Lower leg skin (tissue), 4 donors: ENCODE measurements at regions not wholly inside any gene's neighbourhood (a gene's known extent, or its start where the extent isn't known, plus 50 kb on each side); places are given as distances from the start of the nearest gene placed in this dataset.

Source experiments
- DNase-seq, 2 donors: peaks; one replicate each; pipeline ENCODE4 v3.0.0-alpha.2; 2019; ENCODE audit warnings: low spot score in 2 of 2
- H3K4me3 ChIP-seq: fragments of 200-600 bp; sonication (generic); 2 replicates; pipeline ENCODE4 v1.5.1; 2017; ENCODE audit warnings: mild to moderate bottlenecking, low read depth; ENCODE audit not compliant: poor library complexity, severe bottlenecking
- POLR2A ChIP-seq, 2 donors: fragments of 450-650 bp; IDR thresholded peaks; one replicate each; pipeline ENCODE4 v1.6.1; 2016 to 2017; ENCODE audit warnings: antibody characterized with exemption in 2 of 2, mild to moderate bottlenecking in 1 of 2, moderate library complexity in 1 of 2
- WGBS, 2 donors: methylation state at CpG; one replicate each; pipeline ENCODE4 v1.1.5; 2018; 5-methylcytosine and 5-hydroxymethylcytosine counted together
- intact Hi-C: fragments of 100-400 bp; cut with DNase I; formaldehyde crosslinking; loops from one replicate; pipeline ENCODE4 v1.15.0; 2023; ENCODE audit warnings: low total_unique reads
- TF ChIP-seq, protein P1 (sequence below), 3 donors: fragments of 450-650 bp; IDR thresholded peaks; one replicate each; pipeline ENCODE4 v1.5.1; 2016; ENCODE audit warnings: antibody characterized with exemption in 3 of 3, mild to moderate bottlenecking in 3 of 3, moderate library complexity in 2 of 3

DNA sequence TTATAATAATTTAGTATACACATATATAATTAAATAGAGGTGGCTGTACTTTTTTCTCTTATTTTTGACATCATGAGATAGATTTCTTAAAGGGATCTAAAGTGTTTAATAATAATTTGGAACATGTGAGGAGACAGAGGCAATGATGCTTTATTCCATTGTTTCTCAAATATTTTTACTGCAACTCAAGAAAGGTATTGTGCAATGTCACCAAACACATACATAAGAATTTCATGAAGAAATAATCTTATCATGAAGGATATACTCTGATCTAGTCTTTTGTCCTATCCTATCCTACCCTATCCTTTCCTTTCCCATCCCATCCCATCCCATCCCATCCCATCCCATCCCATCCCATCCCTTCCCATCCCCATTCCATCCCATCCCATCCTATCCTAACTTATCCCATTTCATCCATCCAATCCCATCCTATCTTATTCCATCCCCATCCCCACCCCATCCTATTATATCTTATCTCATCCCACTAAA, 232.1 kb upstream of the SMIM21 start:
- DNase-seq = no peak
- no peak overlapping the region for H3K4me3 ChIP-seq
- TF ChIP-seq, protein P1, sequence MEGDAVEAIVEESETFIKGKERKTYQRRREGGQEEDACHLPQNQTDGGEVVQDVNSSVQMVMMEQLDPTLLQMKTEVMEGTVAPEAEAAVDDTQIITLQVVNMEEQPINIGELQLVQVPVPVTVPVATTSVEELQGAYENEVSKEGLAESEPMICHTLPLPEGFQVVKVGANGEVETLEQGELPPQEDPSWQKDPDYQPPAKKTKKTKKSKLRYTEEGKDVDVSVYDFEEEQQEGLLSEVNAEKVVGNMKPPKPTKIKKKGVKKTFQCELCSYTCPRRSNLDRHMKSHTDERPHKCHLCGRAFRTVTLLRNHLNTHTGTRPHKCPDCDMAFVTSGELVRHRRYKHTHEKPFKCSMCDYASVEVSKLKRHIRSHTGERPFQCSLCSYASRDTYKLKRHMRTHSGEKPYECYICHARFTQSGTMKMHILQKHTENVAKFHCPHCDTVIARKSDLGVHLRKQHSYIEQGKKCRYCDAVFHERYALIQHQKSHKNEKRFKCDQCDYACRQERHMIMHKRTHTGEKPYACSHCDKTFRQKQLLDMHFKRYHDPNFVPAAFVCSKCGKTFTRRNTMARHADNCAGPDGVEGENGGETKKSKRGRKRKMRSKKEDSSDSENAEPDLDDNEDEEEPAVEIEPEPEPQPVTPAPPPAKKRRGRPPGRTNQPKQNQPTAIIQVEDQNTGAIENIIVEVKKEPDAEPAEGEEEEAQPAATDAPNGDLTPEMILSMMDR (IDR thresholded peaks at IDR 0.05) = no peak
- no peak for TF ChIP-seq POLR2A (IDR thresholded peaks at IDR 0.05)
- intact Hi-C loops = no loop called here

DNA sequence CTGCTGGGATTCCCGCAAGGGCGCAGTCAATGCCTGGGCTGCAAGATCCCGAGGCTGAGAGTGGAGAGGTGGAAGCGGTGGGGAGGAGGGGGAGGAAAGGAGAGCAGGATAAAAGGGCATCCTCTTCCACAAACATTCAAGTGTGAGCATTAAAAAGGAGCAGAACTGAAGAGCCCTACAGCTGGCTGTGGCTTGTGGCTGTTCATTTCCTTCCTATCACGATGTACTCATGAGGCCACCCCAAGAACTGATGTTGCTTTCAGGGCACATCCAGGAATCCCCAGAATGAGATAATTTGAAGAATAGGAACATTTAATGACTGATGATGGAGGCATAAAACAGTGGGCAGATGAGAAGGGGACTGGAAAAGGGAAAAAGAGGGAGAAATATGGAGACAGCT, 230.8 kb upstream of the SMIM21 start:
- DNase-seq = no peak
- intact Hi-C loops = no loop called here
- TF ChIP-seq, protein P1 (IDR thresholded peaks at IDR 0.05) = no peak
- TF ChIP-seq POLR2A (IDR thresholded peaks at IDR 0.05) = no peak
- 60% methylated on average over 5 of the region's 5 CpGs for WGBS, 2 donors
- H3K4me3 ChIP-seq = no peak overlapping the region

DNA sequence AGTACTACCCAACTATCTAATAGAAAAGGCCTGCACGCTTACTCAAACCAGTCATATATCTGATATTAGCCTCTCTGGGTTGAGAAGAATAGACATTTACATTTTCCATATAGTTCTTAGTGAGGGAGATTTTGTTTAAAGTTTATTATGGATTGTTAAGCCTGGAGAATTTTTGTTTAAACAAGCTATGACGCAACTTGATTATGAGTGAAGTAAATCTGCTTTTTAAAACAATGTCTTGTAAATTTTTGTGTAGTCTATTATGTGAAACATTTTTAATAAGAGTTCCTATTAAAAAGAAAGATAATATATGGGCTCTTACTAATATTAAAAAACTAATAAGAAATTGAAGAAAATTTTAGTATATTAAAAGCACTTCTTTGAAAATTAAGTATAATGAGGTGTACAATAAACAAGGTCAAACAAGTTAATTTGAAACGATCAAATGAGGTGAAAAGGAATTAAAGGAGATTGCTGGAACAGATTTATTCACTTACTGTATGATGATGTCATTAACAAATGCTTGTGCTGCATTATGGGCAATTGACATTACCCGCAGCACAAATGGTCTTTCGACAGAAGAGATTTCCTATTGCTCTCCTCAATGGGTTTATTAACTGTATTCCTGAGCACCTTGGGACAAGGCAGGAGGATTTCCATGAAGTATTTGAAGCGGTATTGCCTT, 229.2 kb upstream of the SMIM21 start:
- intact Hi-C loops = no loop called here
- DNase-seq = no peak
- WGBS, 2 donors = 89 to 92% methylated on average over 6 of the region's 6 CpGs

DNA sequence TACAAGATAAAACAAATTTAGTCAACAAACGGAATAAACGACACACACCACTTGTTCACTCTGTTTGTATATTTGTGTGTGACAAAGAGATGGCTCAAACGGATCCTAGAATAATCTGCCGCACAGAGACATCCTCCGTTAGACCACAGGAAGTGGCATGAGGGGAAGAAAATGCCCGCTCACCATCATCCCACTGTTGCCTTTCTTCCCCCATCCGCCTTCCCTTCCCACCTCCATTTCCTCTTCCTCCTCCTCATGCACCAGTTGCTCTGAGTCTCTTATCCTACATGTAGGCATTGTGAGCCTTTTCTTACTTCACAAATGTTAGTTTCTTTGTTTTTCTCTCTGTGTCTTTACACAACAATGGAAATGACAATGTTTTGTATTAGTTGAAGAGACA, 228.5 kb upstream of the SMIM21 start:
- intact Hi-C loops = no loop called here
- DNase-seq = no peak
- WGBS, 2 donors = 70 to 73% methylated on average over 7 of the region's 7 CpGs

More for the DNA sequence above, 229.2 kb upstream of the SMIM21 start:
- no peak overlapping the region for H3K4me3 ChIP-seq
- TF ChIP-seq, protein P1 (IDR thresholded peaks at IDR 0.05) = no peak
- TF ChIP-seq POLR2A (IDR thresholded peaks at IDR 0.05) = no peak

DNA sequence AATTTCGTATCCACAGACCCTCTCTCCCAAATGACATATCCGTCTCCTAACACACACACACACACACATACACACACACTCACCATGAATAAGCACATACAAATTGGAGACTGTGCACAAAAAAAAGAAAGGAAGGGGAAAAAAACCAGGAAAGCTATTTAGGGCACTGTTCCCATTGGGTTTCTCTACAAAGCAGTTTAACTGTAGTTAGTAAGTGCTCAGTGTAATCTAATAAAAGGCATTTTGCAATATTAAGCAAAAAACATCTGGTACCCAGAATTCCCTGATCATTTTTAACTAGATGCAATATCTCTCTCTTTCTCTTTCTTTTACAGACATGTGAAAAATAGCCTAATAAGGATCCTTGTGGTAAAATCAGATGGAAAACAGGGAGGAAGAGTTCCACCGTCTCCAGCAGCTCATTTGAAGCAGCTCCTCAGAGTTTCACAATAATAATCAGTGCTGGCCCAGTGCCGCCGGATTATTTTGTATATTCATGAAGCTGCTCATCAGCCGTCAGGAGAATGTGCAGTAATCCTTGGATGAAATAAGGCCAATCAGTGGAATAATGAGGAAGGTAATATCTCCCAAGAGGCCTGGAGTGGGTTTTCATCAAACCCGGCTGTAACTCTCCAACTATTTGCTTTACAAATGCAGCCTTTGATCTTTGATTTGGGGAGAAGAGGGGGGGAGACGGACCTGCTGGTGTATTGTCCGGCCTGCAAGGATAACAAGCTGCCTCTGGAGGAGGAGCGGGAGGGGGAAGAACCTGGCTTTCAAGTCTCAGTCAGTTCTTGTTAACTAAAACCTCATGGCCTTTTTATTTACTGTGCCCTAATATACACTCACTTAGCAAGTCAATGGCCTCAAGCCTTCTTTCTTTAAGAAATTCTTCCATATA, 227.6 kb upstream of the SMIM21 start:
- TF ChIP-seq, protein P1 (IDR thresholded peaks at IDR 0.05) = no peak
- no peak for TF ChIP-seq POLR2A (IDR thresholded peaks at IDR 0.05)
- no peak overlapping the region for H3K4me3 ChIP-seq
- intact Hi-C loops = no loop called here
- 50 to 58% methylated on average over 10 of the region's 10 CpGs for WGBS, 2 donors
- no peak for DNase-seq

More for the DNA sequence above, 228.5 kb upstream of the SMIM21 start:
- no peak for TF ChIP-seq POLR2A (IDR thresholded peaks at IDR 0.05)
- TF ChIP-seq, protein P1 (IDR thresholded peaks at IDR 0.05) = no peak
- no peak overlapping the region for H3K4me3 ChIP-seq
